ENCODE measurements at regions not wholly inside any gene's neighbourhood (a gene's known extent, or its start where the extent isn't known, plus 50 kb on each side); places are given as distances from the start of the nearest gene placed in this dataset.

GRCh38 chr10:130455111-130455695 lies 319.0 kb downstream of the GLRX3 start:
- TF ChIP-seq CTCF (IDR thresholded peaks at IDR 0.05) (no peak), POLR2A (IDR thresholded peaks at IDR 0.05) (no peak)

Data from ovary (tissue), 3 donors.